Activated CD8-positive, alpha-beta memory T cell treated with anti-CD3 and anti-CD28 coated beads for 48 hours (primary cell): ENCODE measurements at regions not wholly inside any gene's neighbourhood (a gene's known extent, or its start where the extent isn't known, plus 50 kb on each side); places are given as distances from the start of the nearest gene placed in this dataset.
"Not testable (repeated sequence)": the region's sequence is repeated elsewhere in the genome, so short reads cannot be mapped to it uniquely, and the experiment has no call there.

ENCODE experiments used
- DNase-seq, 3 experiments: peaks; one replicate each; pipeline ENCODE4 v3.0.0-alpha.2; 2020; ENCODE audit warnings: low read depth in 2 of 3, low spot score in 2 of 3

DNA sequence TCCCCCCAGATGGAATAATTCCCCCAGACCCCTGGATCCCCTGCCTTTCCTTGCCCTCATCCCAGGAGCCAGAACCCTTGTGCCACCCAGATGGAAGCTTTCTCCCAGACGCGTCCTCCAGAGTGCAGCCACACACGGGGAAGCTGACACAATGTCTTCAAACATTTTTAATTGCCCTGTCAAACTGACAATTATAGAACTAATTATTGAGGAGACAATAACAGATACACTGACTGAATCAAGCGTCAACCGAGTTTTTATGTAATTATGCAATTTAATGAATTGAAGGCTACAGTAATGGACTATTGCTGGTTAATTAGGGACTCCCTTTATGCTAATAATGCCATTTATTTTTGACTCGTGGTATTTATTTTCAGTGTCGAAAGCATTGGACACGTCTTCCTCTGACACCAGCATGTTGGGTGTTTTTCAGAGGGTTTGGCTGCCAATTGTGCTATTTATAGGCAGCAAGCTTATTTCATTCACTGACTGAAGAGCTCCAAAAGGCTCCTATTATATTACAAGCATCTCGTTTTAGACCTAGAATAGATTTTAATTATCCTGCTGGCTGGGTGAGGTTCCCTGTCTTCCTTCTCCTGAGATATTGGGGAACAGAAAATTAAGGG is 298.2 kb upstream of the C16orf82 start:
- DNase-seq = no peak

GRCh38 chr16:26770547-26770946 is 296.2 kb upstream of the C16orf82 start:
- no peak for DNase-seq

GRCh38 chr16:26772503-26772902 is 294.2 kb upstream of the C16orf82 start:
- no peak for DNase-seq

DNA sequence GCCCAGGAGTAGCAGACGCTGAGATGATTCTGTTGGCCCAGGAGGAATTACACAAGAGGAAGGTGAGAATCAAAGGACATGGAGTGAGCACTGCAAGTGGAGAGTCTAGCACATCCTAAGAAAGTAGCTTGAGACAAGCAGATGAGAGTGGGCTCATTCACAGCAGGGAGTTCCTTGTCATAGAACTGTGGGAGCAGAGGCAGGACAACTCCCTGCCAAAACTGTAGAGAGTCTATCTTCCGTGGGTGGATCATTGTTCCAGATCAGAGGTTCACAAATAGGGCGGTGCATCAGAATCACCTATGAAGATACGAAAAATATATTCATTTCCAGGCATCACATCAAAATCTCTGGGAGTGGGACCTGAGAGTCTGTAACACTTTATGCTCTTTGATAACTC is 288.9 kb upstream of the C16orf82 start:
- no peak for DNase-seq

DNA sequence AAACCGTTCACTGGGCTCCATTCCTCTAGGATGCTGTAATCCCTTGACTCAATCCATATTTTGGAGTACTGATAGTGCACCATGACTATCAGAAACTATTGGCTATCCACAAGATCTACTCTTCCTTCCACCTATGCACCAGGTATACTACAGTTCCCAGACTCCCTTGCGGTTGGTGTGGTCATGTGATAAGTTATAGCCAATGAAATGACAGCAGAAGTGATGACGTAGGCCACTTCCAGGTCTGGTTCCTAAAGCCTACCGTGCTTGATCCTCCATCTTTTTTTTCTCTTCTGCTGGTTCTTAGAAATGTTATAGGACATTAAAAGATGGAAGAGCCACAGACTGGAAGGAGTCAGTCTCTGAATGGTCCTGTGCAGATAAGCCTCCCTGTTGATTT is 278.8 kb upstream of the C16orf82 start:
- DNase-seq = no peak

GRCh38 chr16:26791169-26791568 is 275.6 kb upstream of the C16orf82 start:
- no peak for DNase-seq

GRCh38 chr16:26795184-26795583 is 271.5 kb upstream of the C16orf82 start:
- no peak for DNase-seq

DNA sequence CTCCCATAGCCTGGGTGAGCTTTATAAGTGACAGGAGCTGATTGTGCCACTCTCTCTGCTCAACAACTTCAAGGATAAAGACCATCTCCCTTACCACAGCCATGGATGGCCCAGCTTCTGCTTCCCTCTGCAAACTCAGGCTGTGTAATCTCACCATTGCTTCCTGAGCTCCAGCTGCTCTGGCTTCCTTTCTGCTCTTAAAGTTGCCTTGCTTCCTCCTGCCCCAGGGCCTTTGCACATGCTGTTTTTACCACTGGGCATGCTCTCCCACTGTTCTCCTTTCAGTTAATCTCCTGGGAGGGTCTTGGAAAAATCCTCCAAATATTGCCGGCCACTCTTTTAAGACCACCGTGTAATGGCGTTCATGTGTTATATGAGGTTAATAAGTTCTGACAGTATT is 265.1 kb upstream of the C16orf82 start:
- no peak for DNase-seq

DNA sequence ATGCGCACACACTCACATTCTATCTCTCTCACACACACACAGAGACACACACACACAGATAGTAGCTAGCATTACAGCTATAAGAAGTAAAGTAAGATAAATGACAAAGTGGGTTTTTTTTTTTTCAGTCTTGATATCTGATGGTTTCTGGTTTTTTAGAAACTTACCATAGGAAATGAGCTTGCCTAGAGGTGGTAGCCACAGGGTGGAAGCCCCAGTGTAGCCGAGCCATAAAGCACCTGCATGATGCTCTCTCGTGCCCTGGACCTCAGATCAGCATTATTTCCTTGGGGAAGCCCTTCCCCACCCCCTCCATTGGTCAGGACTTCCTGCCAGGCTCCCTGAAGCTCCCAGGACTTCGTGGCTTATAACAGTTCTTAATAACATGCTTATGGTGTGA is 264.3 kb upstream of the C16orf82 start:
- no peak for DNase-seq

DNA sequence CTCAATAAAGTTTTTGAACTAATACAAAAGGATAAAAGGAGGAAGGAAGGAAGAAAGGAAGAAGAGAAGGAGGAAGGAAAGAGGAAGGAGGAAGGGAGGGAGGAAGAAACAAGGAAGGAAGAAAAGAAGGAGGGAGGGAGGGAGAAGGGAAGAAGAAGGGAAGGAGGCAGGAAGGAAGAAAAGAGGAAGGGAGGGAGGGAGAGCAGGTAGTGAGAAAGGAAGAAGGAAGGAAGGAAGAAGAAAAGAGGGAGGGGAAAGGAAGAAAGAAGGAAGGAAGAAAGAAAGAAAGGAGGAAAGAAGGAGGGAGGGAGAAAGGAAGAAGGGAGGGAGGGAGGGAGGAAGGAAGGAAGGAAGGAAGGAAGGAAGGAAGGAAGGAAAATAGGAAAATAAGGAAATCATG is 263.8 kb upstream of the C16orf82 start:
- DNase-seq = no peak

DNA sequence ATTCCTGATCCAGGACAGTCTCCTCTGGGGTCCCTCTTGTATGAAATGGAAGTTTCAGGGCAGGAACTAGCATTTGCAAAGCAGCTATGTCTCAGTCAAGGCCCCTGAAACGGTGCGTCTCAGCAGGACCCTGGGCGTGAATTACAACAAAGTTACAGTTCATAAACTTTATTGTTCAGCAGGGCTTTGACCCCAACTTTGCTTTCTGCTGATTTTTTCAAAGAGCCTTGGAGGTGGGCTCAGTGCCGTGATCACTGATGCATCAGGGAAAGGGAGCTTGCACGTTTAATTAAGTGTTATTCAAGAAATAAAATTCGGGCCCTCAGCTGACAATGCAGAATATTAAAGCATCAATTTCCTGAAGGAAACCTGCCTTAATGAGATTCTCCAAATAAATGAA is 260.1 kb upstream of the C16orf82 start:
- DNase-seq = no peak

DNA sequence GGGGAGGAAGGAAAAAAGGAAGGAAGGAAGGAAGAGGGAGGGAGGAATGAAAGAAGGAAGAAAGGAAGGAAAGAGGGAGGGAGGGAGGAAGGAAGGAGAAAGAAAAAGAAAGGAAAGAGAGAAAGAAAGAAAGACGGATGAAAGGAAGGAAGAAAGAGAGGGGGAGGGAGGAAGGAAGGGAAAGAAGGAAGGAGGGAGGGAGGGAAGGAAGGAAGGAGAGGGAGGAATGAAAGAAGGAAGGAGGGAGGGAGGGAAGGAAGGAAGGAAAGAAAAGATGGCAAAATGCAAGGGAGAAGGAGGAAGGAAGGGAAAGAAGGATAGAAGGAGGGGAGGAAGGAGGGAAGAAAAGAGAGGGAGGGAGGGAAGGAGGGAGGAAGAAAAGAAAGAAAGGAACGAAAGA is 257.3 kb upstream of the C16orf82 start:
- DNase-seq = no peak

GRCh38 chr16:26816266-26816665 is 250.5 kb upstream of the C16orf82 start:
- DNase-seq = no peak

GRCh38 chr16:26816885-26817571 is 249.7 kb upstream of the C16orf82 start:
- DNase-seq = no peak

DNA sequence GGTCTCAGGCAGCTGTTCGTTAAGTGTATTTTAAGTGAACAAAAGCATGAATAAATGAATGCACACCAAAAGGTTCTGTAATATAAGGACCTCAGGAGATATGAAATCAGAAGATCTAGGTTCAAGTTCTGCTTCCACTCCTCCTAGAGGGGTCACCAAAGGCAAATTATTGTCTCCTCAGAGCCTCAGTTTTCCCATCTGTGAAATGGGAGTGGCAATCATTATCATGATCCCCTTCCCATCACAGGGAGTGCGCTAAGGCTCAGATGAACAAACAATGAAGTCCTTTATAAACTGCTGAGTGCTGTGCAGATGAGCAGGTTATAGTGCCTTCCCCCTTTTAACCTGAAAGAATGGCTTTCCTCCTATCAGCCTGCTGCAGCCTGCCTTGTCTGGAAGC is 248.3 kb upstream of the C16orf82 start:
- no peak for DNase-seq

- no peak for DNase-seq
Measured at GRCh38 chr16:26824469-26824868, 242.3 kb upstream of the C16orf82 start.

DNA sequence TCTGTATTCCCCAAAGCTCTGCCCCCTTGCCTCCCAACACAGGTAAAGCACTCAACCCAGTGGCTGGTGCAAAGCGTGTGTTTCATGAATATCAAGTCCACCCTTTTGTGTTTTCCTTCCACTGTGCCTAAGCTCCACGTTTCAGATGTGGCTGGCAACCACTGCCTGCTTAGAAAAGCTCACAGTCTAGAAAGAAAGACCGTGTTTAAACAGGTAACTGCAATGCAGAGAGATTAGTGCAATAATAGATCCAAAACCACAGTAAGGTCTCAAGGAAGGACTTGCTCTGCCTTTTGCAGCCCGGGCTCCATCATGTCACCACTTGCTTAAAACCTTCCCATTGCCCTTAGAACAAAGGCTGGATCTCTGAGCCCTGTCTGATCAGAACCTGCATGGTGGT is 240.2 kb upstream of the C16orf82 start:
- no peak for DNase-seq

DNA sequence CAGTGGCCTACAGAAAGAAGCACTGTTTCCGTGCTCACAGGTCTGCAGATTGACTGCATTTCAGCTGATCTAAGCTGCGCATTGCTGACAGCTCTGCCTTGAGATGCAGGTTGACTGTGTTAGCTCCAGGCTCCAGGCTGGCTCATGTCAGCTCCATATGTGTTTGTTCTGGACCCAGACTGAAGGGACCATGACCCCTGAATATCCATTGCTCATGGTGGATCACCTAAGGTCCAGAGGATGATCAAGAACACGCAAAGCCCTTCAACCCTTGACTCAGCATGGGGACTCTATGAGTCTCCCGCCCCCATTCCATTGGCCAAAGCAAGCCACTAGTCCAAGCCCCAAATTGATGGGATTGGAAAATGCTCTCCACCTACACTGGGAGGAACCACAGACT is 239.3 kb upstream of the C16orf82 start:
- DNase-seq = no peak

DNA sequence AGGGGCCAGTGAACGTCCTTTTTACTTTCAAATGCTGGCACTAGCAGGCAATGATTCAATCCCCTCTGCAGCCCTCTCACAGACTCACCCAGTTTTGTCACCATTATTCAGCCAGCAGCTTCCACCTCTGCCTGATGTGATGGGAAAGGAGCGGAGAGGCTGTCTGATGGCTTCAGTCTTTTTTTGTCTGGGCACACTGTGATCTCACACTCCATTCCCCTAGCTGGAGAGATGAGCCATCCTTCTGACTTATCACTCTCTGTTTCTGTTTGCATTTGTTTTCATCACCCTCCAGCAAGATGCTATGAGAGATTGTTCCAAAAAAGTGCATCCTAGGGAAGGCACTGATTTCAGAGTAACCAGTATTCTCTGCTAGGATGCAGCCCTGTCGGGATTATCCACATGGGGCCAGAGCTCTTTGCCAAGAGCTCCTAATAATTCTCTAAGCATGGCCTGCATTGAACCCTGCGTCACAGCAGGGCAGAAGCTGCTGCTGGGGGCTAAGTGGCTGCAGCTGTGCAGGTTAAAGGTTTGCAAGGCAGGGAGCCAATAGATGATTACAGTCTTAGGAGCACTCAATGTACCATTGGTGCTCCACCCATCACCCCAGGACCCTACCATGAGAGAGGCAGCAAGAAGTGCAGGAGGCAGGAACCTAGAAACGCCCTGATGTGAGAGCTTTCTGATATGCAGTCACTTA is 236.1 kb upstream of the C16orf82 start:
- no peak for DNase-seq

- not testable (repeated sequence) for DNase-seq
Measured at GRCh38 chr16:26836114-26836513, 230.6 kb upstream of the C16orf82 start.

- no peak for DNase-seq
Measured at GRCh38 chr16:26838931-26839330, 227.8 kb upstream of the C16orf82 start.

DNA sequence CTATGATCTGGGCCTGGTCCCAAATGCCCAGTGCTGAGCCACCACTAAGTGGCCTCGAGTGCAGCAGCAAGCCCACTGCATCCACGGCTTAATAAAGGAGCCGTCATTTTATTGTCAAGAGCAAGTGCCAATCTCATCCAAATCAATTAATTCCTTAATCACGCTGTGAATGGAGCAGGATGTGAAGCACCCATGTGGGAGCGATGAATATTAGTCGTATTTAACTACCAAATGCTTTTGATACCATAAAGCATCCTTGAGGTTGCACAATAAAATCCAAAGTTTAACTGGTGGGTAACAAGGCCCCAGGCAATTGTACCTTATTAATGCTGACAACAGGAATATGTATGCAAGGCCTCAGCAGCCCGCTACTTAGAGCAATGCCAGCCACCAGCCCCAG is 226.0 kb upstream of the C16orf82 start:
- DNase-seq = no peak

GRCh38 chr16:26856271-26856670 is 210.5 kb upstream of the C16orf82 start:
- DNase-seq = no peak
